ENCODE measurements at regions not wholly inside any gene's neighbourhood (a gene's known extent, or its start where the extent isn't known, plus 50 kb on each side); places are given as distances from the start of the nearest gene placed in this dataset.
"Not testable (repeated sequence)": the region's sequence is repeated elsewhere in the genome, so short reads cannot be mapped to it uniquely, and the experiment has no call there.

DNA sequence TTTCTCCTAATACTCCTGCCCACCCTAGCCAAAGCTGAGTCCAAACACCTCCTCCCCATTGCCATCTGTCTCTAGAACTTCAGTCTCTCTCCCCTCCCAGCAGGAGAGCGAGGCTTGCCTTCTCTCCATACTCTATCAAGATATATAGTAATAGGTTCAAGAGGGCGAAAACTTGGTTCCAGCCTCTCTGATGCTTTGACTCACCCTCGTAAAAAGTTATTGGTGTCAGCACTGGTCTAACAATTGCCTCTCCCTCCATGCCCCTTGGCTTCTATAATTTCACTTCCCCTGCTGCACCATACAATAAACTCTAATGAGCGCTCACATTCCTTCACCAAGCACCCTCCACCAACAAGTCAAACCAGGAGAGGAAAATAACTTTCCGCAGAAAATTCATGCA, 797.3 kb downstream of the BCL11A start:
- ATAC-seq (ENCODE audit: insufficient number of reproducible peaks, low FRiP score, low read depth) (no peak), DNase-seq (ENCODE audit: low spot score) (no peak)
- no peaks in the 10 kb centered on the region for H3K27me3 ChIP-seq (replicated peaks; ENCODE audit: insufficient read depth)
- H3K9me3 ChIP-seq: no peaks in the 10 kb centered on the region
- no peaks in the 10 kb centered on the region for H3K36me3 ChIP-seq
- no peak overlapping the region for H3K27ac ChIP-seq
- no peaks in the 10 kb centered on the region for H3K4me1 ChIP-seq (ENCODE audit: control insufficient read depth in 1 of 2, low read depth in 2 of 2)
- no peak overlapping the region for H3K4me3 ChIP-seq
- TF ChIP-seq, protein P1, sequence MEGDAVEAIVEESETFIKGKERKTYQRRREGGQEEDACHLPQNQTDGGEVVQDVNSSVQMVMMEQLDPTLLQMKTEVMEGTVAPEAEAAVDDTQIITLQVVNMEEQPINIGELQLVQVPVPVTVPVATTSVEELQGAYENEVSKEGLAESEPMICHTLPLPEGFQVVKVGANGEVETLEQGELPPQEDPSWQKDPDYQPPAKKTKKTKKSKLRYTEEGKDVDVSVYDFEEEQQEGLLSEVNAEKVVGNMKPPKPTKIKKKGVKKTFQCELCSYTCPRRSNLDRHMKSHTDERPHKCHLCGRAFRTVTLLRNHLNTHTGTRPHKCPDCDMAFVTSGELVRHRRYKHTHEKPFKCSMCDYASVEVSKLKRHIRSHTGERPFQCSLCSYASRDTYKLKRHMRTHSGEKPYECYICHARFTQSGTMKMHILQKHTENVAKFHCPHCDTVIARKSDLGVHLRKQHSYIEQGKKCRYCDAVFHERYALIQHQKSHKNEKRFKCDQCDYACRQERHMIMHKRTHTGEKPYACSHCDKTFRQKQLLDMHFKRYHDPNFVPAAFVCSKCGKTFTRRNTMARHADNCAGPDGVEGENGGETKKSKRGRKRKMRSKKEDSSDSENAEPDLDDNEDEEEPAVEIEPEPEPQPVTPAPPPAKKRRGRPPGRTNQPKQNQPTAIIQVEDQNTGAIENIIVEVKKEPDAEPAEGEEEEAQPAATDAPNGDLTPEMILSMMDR (IDR thresholded peaks at IDR 0.05): no peak

GRCh38 chr2:59754011-59754735, 799.3 kb downstream of the BCL11A start:
- no peaks in the 10 kb centered on the region for H3K36me3 ChIP-seq
- DNase-seq (ENCODE audit: low spot score) (no peak), ATAC-seq (ENCODE audit: insufficient number of reproducible peaks, low FRiP score, low read depth) (no peak)
- no peak overlapping the region for H3K27ac ChIP-seq
- TF ChIP-seq, protein P1 (IDR thresholded peaks at IDR 0.05): no peak
- H3K4me1 ChIP-seq (ENCODE audit: control insufficient read depth in 1 of 2, low read depth in 2 of 2): no peaks in the 10 kb centered on the region
- no peak overlapping the region for H3K4me3 ChIP-seq
- no peaks in the 10 kb centered on the region for H3K9me3 ChIP-seq
- no peaks in the 10 kb centered on the region for H3K27me3 ChIP-seq (replicated peaks; ENCODE audit: insufficient read depth)

GRCh38 chr2:59752512-59752911, 800.9 kb downstream of the BCL11A start:
- H3K9me3 ChIP-seq: no peaks in the 10 kb centered on the region
- TF ChIP-seq, protein P1 (IDR thresholded peaks at IDR 0.05): no peak
- DNase-seq (ENCODE audit: low spot score): no peak

DNA sequence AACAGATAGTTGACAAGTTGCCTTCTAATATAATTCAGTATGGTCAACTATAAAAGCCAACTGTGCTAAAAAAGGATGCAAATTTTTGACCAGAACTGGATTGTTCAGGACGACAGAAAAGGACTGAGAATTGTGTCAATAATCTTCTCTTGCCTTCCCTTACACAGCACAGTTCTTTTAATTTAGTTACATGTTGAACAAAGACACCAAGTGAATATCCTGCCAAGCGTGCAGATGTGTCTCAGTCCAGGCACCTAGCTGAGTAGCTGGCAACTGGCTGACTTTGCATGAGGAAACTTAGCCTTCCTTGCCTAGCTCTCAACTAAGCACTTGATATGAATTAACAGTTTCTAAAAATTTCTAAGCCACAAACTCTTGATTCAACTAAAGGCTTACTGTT, 801.4 kb downstream of the BCL11A start:
- H3K27ac ChIP-seq: no peak overlapping the region
- H3K4me3 ChIP-seq: no peak overlapping the region
- TF ChIP-seq, protein P1 (IDR thresholded peaks at IDR 0.05): no peak
- H3K27me3 ChIP-seq (replicated peaks; ENCODE audit: insufficient read depth): no peaks in the 10 kb centered on the region
- no peaks in the 10 kb centered on the region for H3K4me1 ChIP-seq (ENCODE audit: control insufficient read depth in 1 of 2, low read depth in 2 of 2)
- DNase-seq (ENCODE audit: low spot score) (no peak), ATAC-seq (ENCODE audit: insufficient number of reproducible peaks, low FRiP score, low read depth) (no peak)
- no peaks in the 10 kb centered on the region for H3K9me3 ChIP-seq
- no peaks in the 10 kb centered on the region for H3K36me3 ChIP-seq

More at GRCh38 chr2:59752512-59752911, 800.9 kb downstream of the BCL11A start:
- Histone ChIP-seq H3K4me1 (ENCODE audit: control insufficient read depth in 1 of 2, low read depth in 2 of 2) (no peaks in the 10 kb centered on the region), H3K27ac (no peak overlapping the region), H3K27me3 (replicated peaks; ENCODE audit: insufficient read depth) (no peaks in the 10 kb centered on the region), H3K36me3 (no peaks in the 10 kb centered on the region), H3K4me3 (no peak overlapping the region)
- ATAC-seq (ENCODE audit: insufficient number of reproducible peaks, low FRiP score, low read depth): no peak

GRCh38 chr2:59751214-59751613, 802.2 kb downstream of the BCL11A start:
- not testable (repeated sequence) for ATAC-seq (ENCODE audit: insufficient number of reproducible peaks, low FRiP score, low read depth); H3K27me3 ChIP-seq (replicated peaks; ENCODE audit: insufficient read depth); H3K4me3 ChIP-seq

GRCh38 chr2:59746291-59746690, 807.2 kb downstream of the BCL11A start:
- DNase-seq (ENCODE audit: low spot score): no peak
- no peaks in the 10 kb centered on the region for H3K9me3 ChIP-seq

More at GRCh38 chr2:59751214-59751613, 802.2 kb downstream of the BCL11A start:
- not testable (repeated sequence) for H3K4me1 ChIP-seq (ENCODE audit: control insufficient read depth in 1 of 2, low read depth in 2 of 2); DNase-seq (ENCODE audit: low spot score); H3K9me3 ChIP-seq; H3K27ac ChIP-seq; H3K36me3 ChIP-seq

More at GRCh38 chr2:59746291-59746690, 807.2 kb downstream of the BCL11A start:
- no peaks in the 10 kb centered on the region for H3K4me1 ChIP-seq (ENCODE audit: control insufficient read depth in 1 of 2, low read depth in 2 of 2)
- no peak overlapping the region for H3K4me3 ChIP-seq
- TF ChIP-seq, protein P1 (IDR thresholded peaks at IDR 0.05): no peak
- H3K27ac ChIP-seq: no peak overlapping the region
- H3K27me3 ChIP-seq (replicated peaks; ENCODE audit: insufficient read depth): no peaks in the 10 kb centered on the region
- H3K36me3 ChIP-seq: no peaks in the 10 kb centered on the region
- ATAC-seq (ENCODE audit: insufficient number of reproducible peaks, low FRiP score, low read depth): no peak
